HL-60 (cell line): ENCODE measurements at regions not wholly inside any gene's neighbourhood (a gene's known extent, or its start where the extent isn't known, plus 50 kb on each side); places are given as distances from the start of the nearest gene placed in this dataset.

ENCODE experiments used
- CTCF ChIP-seq: IDR thresholded peaks from one replicate; pipeline ENCODE4 v1.5.1; 2011; ENCODE audit warnings: low read length, control low read depth, inconsistent platforms; ENCODE audit not compliant: insufficient read depth
- GABPA ChIP-seq: IDR thresholded peaks from 2 replicates; pipeline ENCODE4 v1.6.1; 2012; ENCODE audit warnings: low read depth
- POLR2AphosphoS5 ChIP-seq: IDR thresholded peaks from 2 replicates; pipeline ENCODE4 v1.6.1; 2012; ENCODE audit warnings: low read depth
- SPI1 ChIP-seq: IDR thresholded peaks from 2 replicates; pipeline ENCODE4 v1.6.1; 2012; ENCODE audit warnings: low read depth, mild to moderate bottlenecking, borderline replicate concordance
- TF ChIP-seq, protein P1 (sequence below): IDR thresholded peaks from 2 replicates; pipeline ENCODE4 v1.6.1; 2012; ENCODE audit warnings: low read depth; ENCODE audit not compliant: insufficient replicate concordance

DNA sequence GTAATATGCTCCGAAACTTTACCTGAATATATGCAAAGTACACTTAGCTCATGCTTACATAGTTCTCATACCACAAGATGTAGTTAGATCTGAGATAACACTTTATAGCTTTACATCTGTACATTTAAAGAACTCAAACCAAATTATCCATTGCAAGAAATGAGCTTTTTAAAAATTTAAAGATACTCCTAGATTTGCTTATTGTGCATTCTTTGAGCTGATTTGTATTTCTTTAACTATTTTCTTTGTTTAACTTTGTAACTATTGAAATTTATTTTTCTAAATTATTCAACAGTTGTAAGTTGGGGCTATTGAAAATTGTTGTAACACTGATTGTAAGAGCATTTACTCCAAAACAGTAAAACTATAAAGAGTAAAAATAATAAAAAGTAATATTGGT, 340.2 kb upstream of the NOVA1 start:
- TF ChIP-seq CTCF (no peak), POLR2AphosphoS5 (no peak), SPI1 (no peak), GABPA (no peak)
- TF ChIP-seq, protein P1, sequence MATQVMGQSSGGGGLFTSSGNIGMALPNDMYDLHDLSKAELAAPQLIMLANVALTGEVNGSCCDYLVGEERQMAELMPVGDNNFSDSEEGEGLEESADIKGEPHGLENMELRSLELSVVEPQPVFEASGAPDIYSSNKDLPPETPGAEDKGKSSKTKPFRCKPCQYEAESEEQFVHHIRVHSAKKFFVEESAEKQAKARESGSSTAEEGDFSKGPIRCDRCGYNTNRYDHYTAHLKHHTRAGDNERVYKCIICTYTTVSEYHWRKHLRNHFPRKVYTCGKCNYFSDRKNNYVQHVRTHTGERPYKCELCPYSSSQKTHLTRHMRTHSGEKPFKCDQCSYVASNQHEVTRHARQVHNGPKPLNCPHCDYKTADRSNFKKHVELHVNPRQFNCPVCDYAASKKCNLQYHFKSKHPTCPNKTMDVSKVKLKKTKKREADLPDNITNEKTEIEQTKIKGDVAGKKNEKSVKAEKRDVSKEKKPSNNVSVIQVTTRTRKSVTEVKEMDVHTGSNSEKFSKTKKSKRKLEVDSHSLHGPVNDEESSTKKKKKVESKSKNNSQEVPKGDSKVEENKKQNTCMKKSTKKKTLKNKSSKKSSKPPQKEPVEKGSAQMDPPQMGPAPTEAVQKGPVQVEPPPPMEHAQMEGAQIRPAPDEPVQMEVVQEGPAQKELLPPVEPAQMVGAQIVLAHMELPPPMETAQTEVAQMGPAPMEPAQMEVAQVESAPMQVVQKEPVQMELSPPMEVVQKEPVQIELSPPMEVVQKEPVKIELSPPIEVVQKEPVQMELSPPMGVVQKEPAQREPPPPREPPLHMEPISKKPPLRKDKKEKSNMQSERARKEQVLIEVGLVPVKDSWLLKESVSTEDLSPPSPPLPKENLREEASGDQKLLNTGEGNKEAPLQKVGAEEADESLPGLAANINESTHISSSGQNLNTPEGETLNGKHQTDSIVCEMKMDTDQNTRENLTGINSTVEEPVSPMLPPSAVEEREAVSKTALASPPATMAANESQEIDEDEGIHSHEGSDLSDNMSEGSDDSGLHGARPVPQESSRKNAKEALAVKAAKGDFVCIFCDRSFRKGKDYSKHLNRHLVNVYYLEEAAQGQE: no peak
